CD4-positive, alpha-beta T cell treated with Interleukin-15 for 1 hour (primary cell): ENCODE measurements at regions not wholly inside any gene's neighbourhood (a gene's known extent, or its start where the extent isn't known, plus 50 kb on each side); places are given as distances from the start of the nearest gene placed in this dataset.

Experiments
- DNase-seq: peaks from one replicate; pipeline ENCODE4 v3.0.0-alpha.2; 2020

- no peak for DNase-seq
Observed at GRCh38 chr14:26934151-26934550, 336.3 kb upstream of the NOVA1 start.

- no peak for DNase-seq
Observed at GRCh38 chr14:26935733-26936132, 337.9 kb upstream of the NOVA1 start.

- DNase-seq: no peak
Observed at GRCh38 chr14:26938054-26938453, 340.2 kb upstream of the NOVA1 start.

- no peak for DNase-seq
Observed at GRCh38 chr14:26939755-26940154, 341.9 kb upstream of the NOVA1 start.

- DNase-seq: no peak
Observed at GRCh38 chr14:26941521-26941920, 343.7 kb upstream of the NOVA1 start.

GRCh38 chr14:26947265-26947664, 349.4 kb upstream of the NOVA1 start:
- DNase-seq: no peak

- DNase-seq: no peak
Observed at GRCh38 chr14:26959437-26959836, 361.6 kb upstream of the NOVA1 start.

GRCh38 chr14:26959972-26960660, 362.3 kb upstream of the NOVA1 start:
- no peak for DNase-seq

GRCh38 chr14:26963711-26964110, 365.9 kb upstream of the NOVA1 start:
- no peak for DNase-seq

GRCh38 chr14:26965490-26965889, 367.7 kb upstream of the NOVA1 start:
- no peak for DNase-seq

- no peak for DNase-seq
Observed at GRCh38 chr14:26966908-26967307, 369.1 kb upstream of the NOVA1 start.

GRCh38 chr14:26974965-26975364, 377.1 kb upstream of the NOVA1 start:
- no peak for DNase-seq

- DNase-seq: no peak
Observed at GRCh38 chr14:26982071-26982470, 384.2 kb upstream of the NOVA1 start.

- no peak for DNase-seq
Observed at GRCh38 chr14:26984311-26985177, 386.7 kb upstream of the NOVA1 start.

GRCh38 chr14:26987744-26988363, 390.0 kb upstream of the NOVA1 start:
- DNase-seq: no peak

GRCh38 chr14:26990946-26991345, 393.1 kb upstream of the NOVA1 start:
- no peak for DNase-seq

- no peak for DNase-seq
Observed at GRCh38 chr14:26992403-26993115, 394.7 kb upstream of the NOVA1 start.

- DNase-seq: no peak
Observed at GRCh38 chr14:26993556-26993955, 395.7 kb upstream of the NOVA1 start.

- DNase-seq: no peak
Observed at GRCh38 chr14:26995301-26995700, 397.5 kb upstream of the NOVA1 start.

- DNase-seq: no peak
Observed at GRCh38 chr14:26996246-26996645, 398.4 kb upstream of the NOVA1 start.

- DNase-seq: no peak
Observed at GRCh38 chr14:27002179-27002578, 404.3 kb upstream of the NOVA1 start.

GRCh38 chr14:27006570-27006969, 408.7 kb upstream of the NOVA1 start:
- DNase-seq: no peak

GRCh38 chr14:27008187-27008586, 410.4 kb upstream of the NOVA1 start:
- no peak for DNase-seq
